H1 (cell line): ENCODE measurements at regions not wholly inside any gene's neighbourhood (a gene's known extent, or its start where the extent isn't known, plus 50 kb on each side); places are given as distances from the start of the nearest gene placed in this dataset.

ENCODE experiments used
- NANOG ChIP-seq: IDR thresholded peaks from 2 replicates; pipeline ENCODE4 v1.6.1; 2011; ENCODE audit warnings: low read length, low read depth, mild to moderate bottlenecking, inconsistent platforms; ENCODE audit not compliant: insufficient read depth, poor library complexity, severe bottlenecking
- RNF2 ChIP-seq: fragments of 200-900, 300-1000 bp; sonication (generic); IDR thresholded peaks from 2 replicates; pipeline ENCODE4 v1.7.1; 2016; ENCODE audit warnings: borderline replicate concordance, low read depth, mild to moderate bottlenecking, antibody characterized with exemption, low read length; ENCODE audit not compliant: poor library complexity, severe bottlenecking; ENCODE audit errors: missing control alignments
- SIRT6 ChIP-seq: IDR thresholded peaks from one replicate; pipeline ENCODE4 v1.7.1; 2012; ENCODE audit warnings: low read length, inconsistent platforms
- TF ChIP-seq, protein P1 (sequence below), 3 experiments: IDR thresholded peaks; 1 replicate in 2 of 3; 2 replicates in 1 of 3; pipeline versions ENCODE4 v1.5.1 to v1.6.1; 2011; ENCODE audit warnings: low read length in 3 of 3, mild to moderate bottlenecking in 3 of 3, inconsistent platforms in 2 of 3, low read depth in 1 of 3, moderate library complexity in 1 of 3; ENCODE audit not compliant: insufficient read depth in 1 of 3; ENCODE audit errors: control extremely low read depth in 1 of 3

- no peak for TF ChIP-seq RNF2
- TF ChIP-seq, protein P1, sequence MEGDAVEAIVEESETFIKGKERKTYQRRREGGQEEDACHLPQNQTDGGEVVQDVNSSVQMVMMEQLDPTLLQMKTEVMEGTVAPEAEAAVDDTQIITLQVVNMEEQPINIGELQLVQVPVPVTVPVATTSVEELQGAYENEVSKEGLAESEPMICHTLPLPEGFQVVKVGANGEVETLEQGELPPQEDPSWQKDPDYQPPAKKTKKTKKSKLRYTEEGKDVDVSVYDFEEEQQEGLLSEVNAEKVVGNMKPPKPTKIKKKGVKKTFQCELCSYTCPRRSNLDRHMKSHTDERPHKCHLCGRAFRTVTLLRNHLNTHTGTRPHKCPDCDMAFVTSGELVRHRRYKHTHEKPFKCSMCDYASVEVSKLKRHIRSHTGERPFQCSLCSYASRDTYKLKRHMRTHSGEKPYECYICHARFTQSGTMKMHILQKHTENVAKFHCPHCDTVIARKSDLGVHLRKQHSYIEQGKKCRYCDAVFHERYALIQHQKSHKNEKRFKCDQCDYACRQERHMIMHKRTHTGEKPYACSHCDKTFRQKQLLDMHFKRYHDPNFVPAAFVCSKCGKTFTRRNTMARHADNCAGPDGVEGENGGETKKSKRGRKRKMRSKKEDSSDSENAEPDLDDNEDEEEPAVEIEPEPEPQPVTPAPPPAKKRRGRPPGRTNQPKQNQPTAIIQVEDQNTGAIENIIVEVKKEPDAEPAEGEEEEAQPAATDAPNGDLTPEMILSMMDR (IDR thresholded peaks at IDR 0.05; ENCODE audit: control extremely low read depth in 1 of 3, insufficient read depth in 1 of 3, low read depth in 1 of 3, low read length in 3 of 3): no peak
- no peak for TF ChIP-seq NANOG
- TF ChIP-seq SIRT6: no peak
Observed at GRCh38 chr9:118954857-118955256, 414.4 kb downstream of the BRINP1 start (continued).
